ENCODE measurements at regions not wholly inside any gene's neighbourhood (a gene's known extent, or its start where the extent isn't known, plus 50 kb on each side); places are given as distances from the start of the nearest gene placed in this dataset.
"Not testable (repeated sequence)": the region's sequence is repeated elsewhere in the genome, so short reads cannot be mapped to it uniquely, and the experiment has no call there.

- no peak for DNase-seq (ENCODE audit: low read depth, low spot score)
- Histone ChIP-seq H3K4me3 (ENCODE audit: low read depth, low read length) (no peak overlapping the region), H3K27ac (ENCODE audit: low read depth, low read length) (no peak overlapping the region), H3K27me3 (ENCODE audit: control insufficient read depth, insufficient read depth, low read length) (no peaks in the 10 kb centered on the region), H3K9me3 (ENCODE audit: control insufficient read depth, insufficient read depth, low read length) (no peaks in the 10 kb centered on the region; the same call in 1 of the 2 replicates)
- ChIA-PET POLR2A (no interaction called here), CTCF (no interaction called here)
- no peak for TF ChIP-seq CTCF (IDR thresholded peaks at IDR 0.05; ENCODE audit: low read depth, low read length)
These were observed 366.5 kb downstream of the DSC3 start for GRCh38 chr18:30676053-30676480.

- Histone ChIP-seq H3K27ac (ENCODE audit: low read depth, low read length) (no peak overlapping the region), H3K9me3 (ENCODE audit: control insufficient read depth, insufficient read depth, low read length) (no peaks in the 10 kb centered on the region; the same call in 1 of the 2 replicates), H3K27me3 (ENCODE audit: control insufficient read depth, insufficient read depth, low read length) (no peaks in the 10 kb centered on the region), H3K4me3 (ENCODE audit: low read depth, low read length) (no peak overlapping the region)
- DNase-seq (ENCODE audit: low read depth, low spot score), result no peak
- ChIA-PET CTCF (no interaction called here), POLR2A (no interaction called here)
- TF ChIP-seq CTCF (IDR thresholded peaks at IDR 0.05; ENCODE audit: low read depth, low read length), result no peak
These were observed 367.0 kb downstream of the DSC3 start for GRCh38 chr18:30675493-30675892.

- TF ChIP-seq CTCF (IDR thresholded peaks at IDR 0.05; ENCODE audit: low read depth, low read length), result no peak
- Histone ChIP-seq H3K4me3 (ENCODE audit: low read depth, low read length) (no peak overlapping the region), H3K27ac (ENCODE audit: low read depth, low read length) (no peak overlapping the region), H3K27me3 (ENCODE audit: control insufficient read depth, insufficient read depth, low read length) (no peaks in the 10 kb centered on the region), H3K9me3 (ENCODE audit: control insufficient read depth, insufficient read depth, low read length) (no peaks in the 10 kb centered on the region; the same call in 1 of the 2 replicates)
- no peak for DNase-seq (ENCODE audit: low read depth, low spot score)
- ChIA-PET CTCF (no interaction called here), POLR2A (no interaction called here)
These were observed 367.5 kb downstream of the DSC3 start for GRCh38 chr18:30675072-30675471.

GRCh38 chr18:30674596-30674995 is 367.9 kb downstream of the DSC3 start:
- POLR2A ChIA-PET, result no interaction called here

GRCh38 chr18:30672439-30672838 is 370.1 kb downstream of the DSC3 start:
- H3K9me3 ChIP-seq (ENCODE audit: control insufficient read depth, insufficient read depth, low read length); H3K27ac ChIP-seq (ENCODE audit: low read depth, low read length); H3K27me3 ChIP-seq (ENCODE audit: control insufficient read depth, insufficient read depth, low read length); CTCF ChIA-PET; POLR2A ChIA-PET; DNase-seq (ENCODE audit: low read depth, low spot score); H3K4me3 ChIP-seq (ENCODE audit: low read depth, low read length): not testable (repeated sequence)

More at GRCh38 chr18:30674596-30674995, 367.9 kb downstream of the DSC3 start:
- Histone ChIP-seq H3K9me3 (ENCODE audit: control insufficient read depth, insufficient read depth, low read length) (no peaks in the 10 kb centered on the region; the same call in 1 of the 2 replicates), H3K27ac (ENCODE audit: low read depth, low read length) (no peak overlapping the region), H3K27me3 (ENCODE audit: control insufficient read depth, insufficient read depth, low read length) (no peaks in the 10 kb centered on the region), H3K4me3 (ENCODE audit: low read depth, low read length) (no peak overlapping the region)
- no peak for DNase-seq (ENCODE audit: low read depth, low spot score)
- CTCF ChIA-PET, result no interaction called here
- TF ChIP-seq CTCF (IDR thresholded peaks at IDR 0.05; ENCODE audit: low read depth, low read length), result no peak

- H3K27ac ChIP-seq (ENCODE audit: low read depth, low read length), result no peak overlapping the region
- no peak for DNase-seq (ENCODE audit: low read depth, low spot score)
- ChIA-PET CTCF (no interaction called here), POLR2A (no interaction called here)
- no peak overlapping the region for H3K4me3 ChIP-seq (ENCODE audit: low read depth, low read length)
- H3K27me3 ChIP-seq (ENCODE audit: control insufficient read depth, insufficient read depth, low read length), result no peaks in the 10 kb centered on the region
- TF ChIP-seq CTCF (IDR thresholded peaks at IDR 0.05; ENCODE audit: low read depth, low read length), result no peak
- peaks cover 12% of the 10 kb centered on the region; the same call in 1 of the 2 replicates for H3K9me3 ChIP-seq (ENCODE audit: control insufficient read depth, insufficient read depth, low read length)
These were observed 384.2 kb downstream of the DSC3 start for GRCh38 chr18:30658306-30658705.

Measured in AG04450 (cell line).